ENCODE measurements at regions not wholly inside any gene's neighbourhood (a gene's known extent, or its start where the extent isn't known, plus 50 kb on each side); places are given as distances from the start of the nearest gene placed in this dataset.

- TF ChIP-seq RNF2 (IDR thresholded peaks at IDR 0.05; ENCODE audit: borderline replicate concordance, low read depth) (no peak), SREBF2 (IDR thresholded peaks at IDR 0.05) (no peak), POLR2AphosphoS2 (conservative IDR thresholded peaks at IDR 0.05; ENCODE audit: low read length) (no peak)
Measured at GRCh38 chr9:81851340-81851739, 76.9 kb upstream of the SPATA31D4 start.
